GM21723 (cell line): ENCODE measurements at regions not wholly inside any gene's neighbourhood (a gene's known extent, or its start where the extent isn't known, plus 50 kb on each side); places are given as distances from the start of the nearest gene placed in this dataset.
"Not testable (repeated sequence)": the region's sequence is repeated elsewhere in the genome, so short reads cannot be mapped to it uniquely, and the experiment has no call there.

Experiments
- ATAC-seq: cut with Tn5 transposase; IDR thresholded peaks from one replicate; pipeline ENCODE4 v1.9.1; 2021; ENCODE audit warnings: mild to moderate bottlenecking, moderate library complexity; ENCODE audit not compliant: unreplicated experiment

DNA sequence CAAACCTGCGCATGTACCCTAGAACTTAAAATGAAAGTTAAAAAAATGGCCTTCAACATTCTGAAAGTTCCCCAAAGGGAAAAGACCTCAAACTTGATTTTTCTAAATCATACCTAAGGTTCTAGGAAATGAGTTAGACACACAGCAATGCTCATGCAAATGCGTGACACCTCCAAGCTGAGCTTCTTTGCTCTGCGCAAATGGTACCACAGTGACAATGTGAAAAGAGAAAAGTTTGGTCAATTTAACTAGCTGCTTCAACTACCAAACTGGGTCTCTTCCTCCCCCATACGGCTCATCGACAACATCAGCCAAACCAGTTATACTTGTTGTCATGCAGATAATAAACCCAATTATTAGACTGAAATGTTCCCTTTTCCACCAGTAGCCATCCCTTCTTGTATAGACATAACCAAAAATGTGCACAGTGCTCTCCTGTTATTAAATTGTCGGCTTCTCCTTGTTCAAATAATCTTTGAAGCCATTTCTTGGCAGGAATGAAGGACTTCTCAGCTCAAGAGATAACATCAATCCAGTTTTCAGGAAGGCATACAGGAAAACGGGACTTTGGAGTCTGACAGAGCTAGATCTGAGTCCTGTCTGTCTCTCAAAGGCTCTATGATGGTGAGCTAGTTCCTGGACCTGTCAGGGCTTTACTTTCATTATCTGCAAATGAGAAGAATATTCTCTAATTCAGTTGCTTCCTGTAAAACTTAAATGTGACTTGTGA is 185.6 kb upstream of the NR3C1 start:
- no peak for ATAC-seq

DNA sequence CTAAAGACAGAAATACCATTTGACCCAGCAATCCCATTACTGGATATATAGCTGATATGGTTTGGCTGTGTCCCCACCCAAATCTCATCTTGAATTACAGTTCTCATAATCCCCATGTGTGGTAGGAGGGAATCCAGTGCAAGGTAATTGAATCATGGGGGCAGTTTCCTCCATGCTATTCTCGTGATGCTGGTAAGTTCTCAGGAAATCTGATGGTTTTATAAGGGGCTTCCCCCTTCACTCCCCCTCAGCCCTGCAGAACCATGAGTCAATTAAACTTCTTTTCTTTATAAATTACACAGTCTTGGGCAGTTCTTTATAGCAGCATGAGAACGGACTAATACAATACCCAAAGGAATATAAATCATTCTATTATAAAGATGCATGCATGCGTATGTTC is 184.6 kb upstream of the NR3C1 start:
- ATAC-seq = not testable (repeated sequence)

- no peak for ATAC-seq
These were observed 183.4 kb upstream of the NR3C1 start for GRCh38 chr5:143586781-143587362.

- ATAC-seq = no peak
These were observed 182.5 kb upstream of the NR3C1 start for GRCh38 chr5:143585970-143586369.

- no peak for ATAC-seq
These were observed 179.9 kb upstream of the NR3C1 start for GRCh38 chr5:143583409-143583808.

GRCh38 chr5:143582869-143583268 is 179.4 kb upstream of the NR3C1 start:
- no peak for ATAC-seq

- no peak for ATAC-seq
These were observed 178.7 kb upstream of the NR3C1 start for GRCh38 chr5:143582176-143582575.

GRCh38 chr5:143581649-143582048 is 178.2 kb upstream of the NR3C1 start:
- no peak for ATAC-seq

DNA sequence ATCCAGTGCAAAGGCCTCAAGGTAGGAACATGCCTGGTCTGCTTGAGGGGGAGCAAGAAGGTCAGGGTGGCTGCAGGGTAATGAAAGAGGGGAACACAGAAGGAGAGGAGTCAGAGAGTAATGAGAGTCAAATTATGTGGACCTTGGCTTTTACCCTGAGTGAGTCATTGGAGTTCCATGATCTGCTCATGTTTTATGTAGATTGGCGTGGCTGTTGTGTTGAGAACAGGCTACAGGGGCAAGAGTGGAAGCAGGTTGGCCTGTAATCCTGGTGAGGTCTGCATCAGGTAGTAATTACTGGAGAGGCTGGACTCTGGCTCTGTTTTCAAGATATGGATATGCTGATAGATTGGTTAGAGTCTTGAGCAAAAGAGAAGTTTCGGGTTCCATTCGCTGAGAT is 177.7 kb upstream of the NR3C1 start:
- no peak for ATAC-seq

DNA sequence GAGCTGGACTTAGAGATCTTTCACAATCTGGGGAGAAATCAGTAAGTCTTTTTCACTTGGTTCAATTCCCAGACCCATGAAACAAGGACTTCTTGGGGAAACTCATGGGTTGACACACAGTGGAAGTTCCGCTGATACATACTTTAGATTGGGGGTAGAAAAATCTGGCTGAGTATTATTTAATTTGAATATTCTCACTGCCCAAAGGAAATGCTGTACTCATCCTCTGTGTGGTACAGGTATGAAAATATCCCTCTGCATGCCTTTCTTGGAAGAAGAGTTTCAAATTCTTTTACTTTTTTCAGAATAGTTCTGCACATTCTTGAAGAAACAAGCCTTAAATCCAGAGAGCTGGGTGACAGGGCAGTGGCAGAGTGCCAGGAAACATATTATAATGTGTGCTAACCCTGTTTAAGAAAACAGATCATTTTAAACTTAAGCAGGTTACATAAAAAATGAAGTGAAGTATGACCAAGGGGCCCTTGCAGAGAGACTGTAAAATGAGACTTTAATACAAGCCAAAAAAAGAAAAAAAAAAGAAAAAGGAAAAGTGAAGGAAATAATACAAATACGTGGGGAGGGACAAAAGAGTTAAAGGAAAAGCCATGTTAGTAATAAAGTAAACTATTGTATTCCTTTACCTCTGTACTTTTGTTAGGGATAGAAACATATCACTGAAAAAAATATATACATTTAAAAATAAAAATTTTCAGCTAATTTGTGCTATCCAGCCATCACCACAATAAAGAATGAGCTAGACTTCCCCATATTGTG is 173.4 kb upstream of the NR3C1 start:
- ATAC-seq = no peak

- ATAC-seq = no peak
These were observed 171.8 kb upstream of the NR3C1 start for GRCh38 chr5:143575286-143575685.

- no peak for ATAC-seq
These were observed 170.8 kb upstream of the NR3C1 start for GRCh38 chr5:143574236-143574635.

- ATAC-seq = peak; percentile 66
These were observed 170.2 kb upstream of the NR3C1 start for GRCh38 chr5:143573568-143574170.

DNA sequence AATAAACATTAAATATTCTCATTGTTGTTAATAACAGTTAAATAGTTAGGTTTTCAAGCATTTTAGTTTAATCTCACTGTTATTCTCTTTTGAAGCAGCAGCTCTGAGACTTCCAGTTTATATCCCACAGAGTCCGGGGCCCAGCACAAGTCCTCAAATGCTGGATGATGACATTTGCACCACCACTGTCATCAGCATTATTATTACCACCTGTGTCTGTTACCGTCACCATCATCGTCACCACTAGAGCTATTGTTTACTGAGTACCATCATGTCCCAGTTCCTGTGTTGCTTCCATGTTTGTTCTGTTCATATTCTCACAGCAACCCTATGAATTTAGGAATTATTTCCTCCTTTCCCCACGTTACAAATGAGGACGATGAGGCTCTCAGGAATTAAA is 169.2 kb upstream of the NR3C1 start:
- no peak for ATAC-seq

- no peak for ATAC-seq
These were observed 168.4 kb upstream of the NR3C1 start for GRCh38 chr5:143571642-143572624.

GRCh38 chr5:143570989-143571388 is 167.5 kb upstream of the NR3C1 start:
- no peak for ATAC-seq

- no peak for ATAC-seq
These were observed 166.5 kb upstream of the NR3C1 start for GRCh38 chr5:143569722-143570567.

DNA sequence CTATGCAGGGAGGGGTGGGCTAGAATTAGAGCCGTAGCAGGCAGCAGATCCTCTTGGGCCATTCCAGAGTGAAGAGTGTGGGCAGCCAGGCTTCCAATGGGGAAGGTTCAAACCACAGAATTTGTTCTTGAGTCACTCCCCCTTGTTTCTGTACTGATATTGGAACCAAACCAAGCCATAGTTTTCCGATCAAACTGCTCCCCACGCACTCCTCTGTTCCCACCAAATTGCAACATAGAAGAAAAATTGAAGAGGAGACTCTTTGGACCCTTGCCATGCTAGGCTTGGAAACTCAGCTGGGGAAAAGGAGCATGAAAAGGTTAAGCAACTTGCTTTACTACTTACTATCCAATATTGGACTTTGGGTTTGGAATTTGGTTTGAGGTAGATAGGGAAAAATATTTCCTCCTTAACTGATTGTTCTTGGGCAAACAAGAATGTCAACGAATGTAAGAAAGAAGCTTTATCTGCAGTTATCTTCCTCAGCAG is 165.8 kb upstream of the NR3C1 start:
- no peak for ATAC-seq
